ENCODE measurements at regions not wholly inside any gene's neighbourhood (a gene's known extent, or its start where the extent isn't known, plus 50 kb on each side); places are given as distances from the start of the nearest gene placed in this dataset.

GRCh38 chr1:164999146-164999545, 357.4 kb downstream of the LMX1A start:
- TF ChIP-seq POLR2A (IDR thresholded peaks at IDR 0.05; ENCODE audit: low read length): no peak
- no peak for TF ChIP-seq GATA1 (IDR thresholded peaks at IDR 0.05; ENCODE audit: low read depth, low read length)

All from erythroblast (primary cell).